BJ (cell line): ENCODE measurements at regions not wholly inside any gene's neighbourhood (a gene's known extent, or its start where the extent isn't known, plus 50 kb on each side); places are given as distances from the start of the nearest gene placed in this dataset.

Experiments used
- CTCF ChIA-PET: fragments of 350-600 bp; formaldehyde crosslinking; extraction: SDS; loops from one replicate; lab custom pipeline; 2021; ENCODE audit warnings: antibody characterized with exemption, inconsistent platforms; lab: Yijun Ruan, JAX
- POLR2A ChIA-PET: fragments of 300-600 bp; sonication (Branson Sonifier 250); formaldehyde crosslinking; extraction: SDS; loops from one replicate; lab custom pipeline; 2021; ENCODE audit warnings: antibody characterized with exemption; lab: Charles Lee
- DNase-seq: peaks from one replicate; pipeline ENCODE4 v3.0.0-alpha.2; 2011; ENCODE audit warnings: low read depth
- H3K27me3 ChIP-seq: 2 replicates; pipeline ENCODE4 v1.6.0; 2011; ENCODE audit warnings: low read length; ENCODE audit not compliant: control insufficient read depth, insufficient read depth
- H3K36me3 ChIP-seq: 2 replicates; pipeline ENCODE4 v1.5.1; 2011; ENCODE audit warnings: low read length; ENCODE audit not compliant: control insufficient read depth, insufficient read depth
- H3K4me3 ChIP-seq: 2 replicates; pipeline ENCODE4 v1.5.1; 2011; ENCODE audit warnings: low read depth, mild to moderate bottlenecking, control low read depth, low read length
- CTCF ChIP-seq: IDR thresholded peaks from 2 replicates; pipeline ENCODE4 v1.5.1; 2011; ENCODE audit warnings: low read depth, mild to moderate bottlenecking, control low read depth, inconsistent platforms, low read length, moderate library complexity; ENCODE audit not compliant: insufficient read depth

DNA sequence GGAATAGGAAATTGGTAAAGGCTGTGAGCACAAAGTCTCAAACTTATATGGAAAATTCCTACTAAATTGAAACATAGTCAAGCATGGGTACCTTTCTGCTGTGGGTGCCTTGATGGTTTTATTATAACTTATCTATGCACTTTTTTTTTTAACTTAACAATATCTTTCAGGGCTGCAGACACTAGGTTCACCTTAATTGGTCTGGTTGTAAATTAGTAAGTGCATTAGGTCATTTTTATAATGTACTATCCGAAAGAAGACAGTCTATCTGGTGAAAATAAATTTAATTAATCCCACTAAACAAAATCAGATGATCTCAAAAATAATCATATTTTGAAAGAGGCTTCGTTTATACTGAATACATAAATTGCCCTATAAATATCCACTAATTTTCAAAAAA is 446.8 kb upstream of the DCN start:
- H3K27me3 ChIP-seq = no peaks in the 10 kb centered on the region
- ChIA-PET POLR2A (no interaction called here), CTCF (no interaction called here)
- no peaks in the 10 kb centered on the region for H3K36me3 ChIP-seq
- no peak for TF ChIP-seq CTCF
- no peak for DNase-seq
- no peak overlapping the region for H3K4me3 ChIP-seq

- ChIA-PET POLR2A (no interaction called here), CTCF (no interaction called here)
- DNase-seq = no peak
- no peaks in the 10 kb centered on the region for H3K27me3 ChIP-seq
- no peaks in the 10 kb centered on the region for H3K36me3 ChIP-seq
- no peak for TF ChIP-seq CTCF
- no peak overlapping the region for H3K4me3 ChIP-seq
These were observed 446.0 kb upstream of the DCN start for GRCh38 chr12:91628656-91629055.

DNA sequence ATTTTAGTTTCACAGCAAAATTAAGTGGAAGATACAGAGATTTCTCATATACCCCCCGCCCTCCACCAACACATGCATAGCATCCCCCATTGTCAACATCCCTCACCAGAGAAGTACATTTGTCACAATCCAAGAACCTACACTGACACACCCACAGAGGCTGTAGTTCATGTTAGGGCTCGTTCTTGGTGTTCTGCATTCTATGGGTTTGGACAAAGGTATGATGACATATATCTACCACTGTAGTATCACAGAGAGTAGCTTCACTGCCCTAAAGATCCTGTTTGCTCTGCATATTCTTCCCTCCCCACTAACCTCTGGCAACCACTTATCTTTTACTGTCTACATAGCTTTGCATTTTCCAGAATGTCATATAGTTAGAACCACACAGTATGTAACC is 444.6 kb upstream of the DCN start:
- CTCF ChIA-PET = no interaction called here
- POLR2A ChIA-PET = no interaction called here
- H3K4me3 ChIP-seq = no peak overlapping the region
- DNase-seq = no peak
- no peaks in the 10 kb centered on the region for H3K27me3 ChIP-seq
- TF ChIP-seq CTCF = no peak
- H3K36me3 ChIP-seq = no peaks in the 10 kb centered on the region

- Histone ChIP-seq H3K4me3 (no peak overlapping the region), H3K36me3 (no peaks in the 10 kb centered on the region), H3K27me3 (no peaks in the 10 kb centered on the region)
- no peak for TF ChIP-seq CTCF
- POLR2A ChIA-PET = no interaction called here
- DNase-seq = no peak
- CTCF ChIA-PET = interaction anchor here (1.2 kb wide), 1 partner anchor 42 kb away, joined by 3 read pairs; no protein-coding TSS in a partner anchor
These were observed 440.4 kb upstream of the DCN start for GRCh38 chr12:91622981-91623380.

- ChIA-PET CTCF (interaction anchor here (1.2 kb wide), 1 partner anchor 43 kb away, joined by 3 read pairs; no protein-coding TSS in a partner anchor), POLR2A (no interaction called here)
- no peak overlapping the region for H3K4me3 ChIP-seq
- no peaks in the 10 kb centered on the region for H3K27me3 ChIP-seq
- no peaks in the 10 kb centered on the region for H3K36me3 ChIP-seq
- TF ChIP-seq CTCF = no peak
- DNase-seq = no peak
These were observed 439.4 kb upstream of the DCN start for GRCh38 chr12:91622037-91622436.
